GM18873 (cell line): ENCODE measurements at regions not wholly inside any gene's neighbourhood (a gene's known extent, or its start where the extent isn't known, plus 50 kb on each side); places are given as distances from the start of the nearest gene placed in this dataset.

Source experiments
- ATAC-seq: cut with Tn5 transposase; IDR thresholded peaks from one replicate; pipeline ENCODE4 v1.9.1; 2021; ENCODE audit warnings: mild to moderate bottlenecking, moderate library complexity, moderate number of reproducible peaks; ENCODE audit not compliant: unreplicated experiment, low FRiP score

- no peak for ATAC-seq
Measured at GRCh38 chr2:207473049-207473930, 56.5 kb upstream of the CREB1 start.

GRCh38 chr2:207473931-207474235 lies 55.9 kb upstream of the CREB1 start:
- ATAC-seq, result no peak

- no peak for ATAC-seq
Measured at GRCh38 chr2:207474863-207475485, 54.8 kb upstream of the CREB1 start.

GRCh38 chr2:207475546-207475945 lies 54.2 kb upstream of the CREB1 start:
- ATAC-seq, result no peak

GRCh38 chr2:207477896-207478295 lies 51.9 kb upstream of the CREB1 start:
- no peak for ATAC-seq

- no peak for ATAC-seq
Measured at GRCh38 chr2:207478572-207478971, 51.2 kb upstream of the CREB1 start.

- no peak for ATAC-seq
Measured at GRCh38 chr2:207479198-207479785, 50.5 kb upstream of the CREB1 start.
